HepG2 (cell line): ENCODE measurements at regions not wholly inside any gene's neighbourhood (a gene's known extent, or its start where the extent isn't known, plus 50 kb on each side); places are given as distances from the start of the nearest gene placed in this dataset.

Source experiments
- ATAD3A ChIP-seq: sonication (generic); formaldehyde crosslinking; IDR thresholded peaks from 2 replicates; pipeline ENCODE4 v1.4.0; 2020; ENCODE audit warnings: missing genetic modification reagents
- CREM ChIP-seq, 2 experiments: sonication (generic) in 1 of 2; formaldehyde crosslinking in 1 of 2; IDR thresholded peaks; 2 replicates each; pipeline versions ENCODE4 v1.4.0 to v1.6.1; 2016 to 2020; ENCODE audit warnings: antibody characterized with exemption in 1 of 2, mild to moderate bottlenecking in 1 of 2, missing genetic modification reagents in 1 of 2
- FOXP1 ChIP-seq, 2 experiments: fragments of 450-650 bp in 1 of 2; IDR thresholded peaks; 2 replicates each; pipeline ENCODE4 v1.6.1; 2017 to 2018; ENCODE audit warnings: antibody characterized with exemption in 1 of 2
- GATAD2A ChIP-seq: IDR thresholded peaks from 2 replicates; pipeline ENCODE4 v1.6.1; 2016
- GZF1 ChIP-seq: sonication (generic); formaldehyde crosslinking; IDR thresholded peaks from 2 replicates; pipeline ENCODE4 v1.5.1; 2020; ENCODE audit warnings: mild to moderate bottlenecking, missing genetic modification reagents
- JUND ChIP-seq: sonication (generic); formaldehyde crosslinking; IDR thresholded peaks from 2 replicates; pipeline ENCODE4 v1.8.0; 2022; ENCODE audit warnings: mild to moderate bottlenecking, missing genetic modification reagents
- NCOA5 ChIP-seq: sonication (generic); formaldehyde crosslinking; IDR thresholded peaks from 2 replicates; pipeline ENCODE4 v1.4.0; 2020; ENCODE audit warnings: missing genetic modification reagents
- TBX3 ChIP-seq: fragments of 450-650 bp; IDR thresholded peaks from 2 replicates; pipeline ENCODE4 v1.6.1; 2017; ENCODE audit warnings: antibody characterized with exemption, mild to moderate bottlenecking, inconsistent platforms, borderline replicate concordance
- TEAD3 ChIP-seq: optimal IDR thresholded peaks from 2 replicates; pipeline ENCODE3; 2016; ENCODE audit warnings: borderline replicate concordance
- TSC22D2 ChIP-seq: sonication (generic); formaldehyde crosslinking; IDR thresholded peaks from 2 replicates; pipeline ENCODE4 v1.5.1; 2020; ENCODE audit warnings: missing genetic modification reagents, mild to moderate bottlenecking, borderline replicate concordance
- XBP1 ChIP-seq: sonication (generic); formaldehyde crosslinking; IDR thresholded peaks from 2 replicates; pipeline ENCODE4 v1.5.0; 2020; ENCODE audit warnings: missing genetic modification reagents
- ZBTB7B ChIP-seq: sonication (generic); formaldehyde crosslinking; IDR thresholded peaks from 2 replicates; pipeline ENCODE4 v1.4.0; 2020; ENCODE audit warnings: missing genetic modification reagents
- ZNF510 ChIP-seq: sonication (generic); formaldehyde crosslinking; IDR thresholded peaks from 2 replicates; pipeline ENCODE4 v1.4.0; 2020; ENCODE audit warnings: low read depth, mild to moderate bottlenecking, missing genetic modification reagents
- ZNF543 ChIP-seq: sonication (generic); formaldehyde crosslinking; IDR thresholded peaks from 2 replicates; pipeline ENCODE4 v1.4.0; 2020; ENCODE audit warnings: mild to moderate bottlenecking, missing genetic modification reagents
- ZSCAN9 ChIP-seq: IDR thresholded peaks from 2 replicates; pipeline ENCODE4 v1.6.1; 2016; ENCODE audit warnings: borderline replicate concordance
- TF ChIP-seq, protein P1 (sequence below): IDR thresholded peaks from 2 replicates; pipeline ENCODE4 v1.6.1; 2016; ENCODE audit warnings: low read depth, borderline replicate concordance
- TF ChIP-seq, protein P2 (sequence below): sonication (generic); formaldehyde crosslinking; IDR thresholded peaks from 2 replicates; pipeline ENCODE4 v1.9.0; 2021; ENCODE audit warnings: mild to moderate bottlenecking, missing genetic modification reagents
- TF ChIP-seq, protein P3 (sequence below): IDR thresholded peaks from 2 replicates; pipeline ENCODE4 v1.6.1; 2016; ENCODE audit warnings: mild to moderate bottlenecking, missing biosample characterization, missing genetic modification reagents
- TF ChIP-seq, protein P4 (sequence below): sonication (generic); formaldehyde crosslinking; IDR thresholded peaks from 2 replicates; pipeline ENCODE4 v1.4.0; 2020; ENCODE audit warnings: low read depth, mild to moderate bottlenecking, missing genetic modification reagents
- TF ChIP-seq, protein P5 (sequence below): sonication (generic); formaldehyde crosslinking; IDR thresholded peaks from 2 replicates; pipeline ENCODE4 v1.9.0; 2021; ENCODE audit warnings: missing genetic modification reagents, mild to moderate bottlenecking, borderline replicate concordance

DNA sequence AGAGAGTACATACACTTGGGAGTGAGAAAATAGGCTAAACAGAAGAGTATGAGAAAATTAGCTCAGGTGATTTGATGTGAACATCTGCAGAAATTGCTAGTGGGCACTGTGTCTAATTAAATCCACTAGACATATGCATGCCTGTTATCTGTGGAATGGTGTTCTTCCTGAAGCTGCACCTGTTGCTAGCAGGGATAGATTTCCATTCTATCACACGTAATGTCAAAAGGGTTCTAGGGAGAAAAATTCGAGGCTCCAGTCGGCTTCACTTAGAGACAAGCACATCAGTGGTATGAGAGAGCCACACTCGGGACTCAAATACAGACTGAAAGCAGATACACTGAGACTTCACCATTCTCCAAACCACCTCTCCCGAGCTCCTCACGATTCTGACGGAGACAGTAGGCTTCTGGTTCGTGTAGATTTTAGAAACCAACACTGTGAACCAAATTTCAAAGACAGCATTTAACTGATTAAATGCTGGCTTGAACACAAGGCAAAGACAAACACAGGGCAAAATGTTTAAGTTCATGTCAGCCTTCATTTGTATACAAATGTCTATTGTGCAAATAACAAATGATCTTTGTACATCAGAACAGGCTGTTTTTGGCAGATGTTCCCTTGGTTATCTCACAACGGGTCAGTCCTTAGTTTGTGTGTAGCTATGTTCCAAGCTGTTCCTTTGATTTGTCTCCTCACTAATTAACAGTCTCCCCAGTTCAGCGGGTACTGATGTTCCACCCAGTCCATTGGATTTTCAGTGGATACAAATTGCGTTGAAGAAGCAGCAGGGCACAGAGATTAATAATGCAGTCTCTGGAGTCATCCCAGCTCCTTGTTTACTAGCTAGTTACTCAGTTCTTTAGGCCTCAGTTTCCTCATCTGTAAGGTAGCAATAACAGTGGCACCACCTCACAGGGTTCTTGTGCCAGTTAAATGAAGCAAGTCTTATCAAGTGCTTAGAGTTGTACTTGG lies 131.0 kb upstream of the IFNGR1 start (continued):
- TF ChIP-seq TBX3 (0 out of 2 replicates have a peak, but pooled peaks have one; percentile 25), JUND (CRISPR knock-in tag) (no peak), ATAD3A (CRISPR knock-in tag) (no peak), ZNF510 (CRISPR knock-in tag) (0 out of 2 replicates have a peak, but pooled peaks have one; percentile 74), TEAD3 (peak; percentile 24), ZNF543 (CRISPR knock-in tag) (0 out of 2 replicates have a peak, but pooled peaks have one; percentile 34), NCOA5 (CRISPR knock-in tag) (no peak; the same call in 1 of the 2 replicates), CREM (IDR thresholded peaks at IDR 0.05) (peak; percentile 86), CREM (CRISPR knock-in tag; IDR thresholded peaks at IDR 0.05) (no peak), TSC22D2 (CRISPR knock-in tag) (0 out of 2 replicates have a peak, but pooled peaks have one; percentile 14), GZF1 (CRISPR knock-in tag) (0 out of 2 replicates have a peak, but pooled peaks have one; percentile 50), GATAD2A (peak; percentile 94), XBP1 (CRISPR knock-in tag) (no peak), ZSCAN9 (CRISPR knock-in tag) (peak; percentile 63; the same call in 1 of the 2 replicates), FOXP1 (IDR thresholded peaks at IDR 0.05) (peak; percentile 62; the same call in 1 of the 2 replicates), FOXP1 (CRISPR knock-in tag; IDR thresholded peaks at IDR 0.05) (peak; percentile 93), ZBTB7B (CRISPR knock-in tag) (peak; percentile 40; the same call in 1 of the 2 replicates)
- TF ChIP-seq, protein P1, sequence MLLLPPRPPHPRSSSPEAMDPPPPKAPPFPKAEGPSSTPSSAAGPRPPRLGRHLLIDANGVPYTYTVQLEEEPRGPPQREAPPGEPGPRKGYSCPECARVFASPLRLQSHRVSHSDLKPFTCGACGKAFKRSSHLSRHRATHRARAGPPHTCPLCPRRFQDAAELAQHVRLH (CRISPR knock-in tag): peak; percentile 33; the same call in 1 of the 2 replicates
- TF ChIP-seq, protein P2, sequence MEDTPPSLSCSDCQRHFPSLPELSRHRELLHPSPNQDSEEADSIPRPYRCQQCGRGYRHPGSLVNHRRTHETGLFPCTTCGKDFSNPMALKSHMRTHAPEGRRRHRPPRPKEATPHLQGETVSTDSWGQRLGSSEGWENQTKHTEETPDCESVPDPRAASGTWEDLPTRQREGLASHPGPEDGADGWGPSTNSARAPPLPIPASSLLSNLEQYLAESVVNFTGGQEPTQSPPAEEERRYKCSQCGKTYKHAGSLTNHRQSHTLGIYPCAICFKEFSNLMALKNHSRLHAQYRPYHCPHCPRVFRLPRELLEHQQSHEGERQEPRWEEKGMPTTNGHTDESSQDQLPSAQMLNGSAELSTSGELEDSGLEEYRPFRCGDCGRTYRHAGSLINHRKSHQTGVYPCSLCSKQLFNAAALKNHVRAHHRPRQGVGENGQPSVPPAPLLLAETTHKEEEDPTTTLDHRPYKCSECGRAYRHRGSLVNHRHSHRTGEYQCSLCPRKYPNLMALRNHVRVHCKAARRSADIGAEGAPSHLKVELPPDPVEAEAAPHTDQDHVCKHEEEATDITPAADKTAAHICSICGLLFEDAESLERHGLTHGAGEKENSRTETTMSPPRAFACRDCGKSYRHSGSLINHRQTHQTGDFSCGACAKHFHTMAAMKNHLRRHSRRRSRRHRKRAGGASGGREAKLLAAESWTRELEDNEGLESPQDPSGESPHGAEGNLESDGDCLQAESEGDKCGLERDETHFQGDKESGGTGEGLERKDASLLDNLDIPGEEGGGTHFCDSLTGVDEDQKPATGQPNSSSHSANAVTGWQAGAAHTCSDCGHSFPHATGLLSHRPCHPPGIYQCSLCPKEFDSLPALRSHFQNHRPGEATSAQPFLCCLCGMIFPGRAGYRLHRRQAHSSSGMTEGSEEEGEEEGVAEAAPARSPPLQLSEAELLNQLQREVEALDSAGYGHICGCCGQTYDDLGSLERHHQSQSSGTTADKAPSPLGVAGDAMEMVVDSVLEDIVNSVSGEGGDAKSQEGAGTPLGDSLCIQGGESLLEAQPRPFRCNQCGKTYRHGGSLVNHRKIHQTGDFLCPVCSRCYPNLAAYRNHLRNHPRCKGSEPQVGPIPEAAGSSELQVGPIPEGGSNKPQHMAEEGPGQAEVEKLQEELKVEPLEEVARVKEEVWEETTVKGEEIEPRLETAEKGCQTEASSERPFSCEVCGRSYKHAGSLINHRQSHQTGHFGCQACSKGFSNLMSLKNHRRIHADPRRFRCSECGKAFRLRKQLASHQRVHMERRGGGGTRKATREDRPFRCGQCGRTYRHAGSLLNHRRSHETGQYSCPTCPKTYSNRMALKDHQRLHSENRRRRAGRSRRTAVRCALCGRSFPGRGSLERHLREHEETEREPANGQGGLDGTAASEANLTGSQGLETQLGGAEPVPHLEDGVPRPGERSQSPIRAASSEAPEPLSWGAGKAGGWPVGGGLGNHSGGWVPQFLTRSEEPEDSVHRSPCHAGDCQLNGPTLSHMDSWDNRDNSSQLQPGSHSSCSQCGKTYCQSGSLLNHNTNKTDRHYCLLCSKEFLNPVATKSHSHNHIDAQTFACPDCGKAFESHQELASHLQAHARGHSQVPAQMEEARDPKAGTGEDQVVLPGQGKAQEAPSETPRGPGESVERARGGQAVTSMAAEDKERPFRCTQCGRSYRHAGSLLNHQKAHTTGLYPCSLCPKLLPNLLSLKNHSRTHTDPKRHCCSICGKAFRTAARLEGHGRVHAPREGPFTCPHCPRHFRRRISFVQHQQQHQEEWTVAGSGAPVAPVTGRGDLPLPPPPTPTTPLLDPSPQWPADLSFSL (CRISPR knock-in tag): no peak
- TF ChIP-seq, protein P3, sequence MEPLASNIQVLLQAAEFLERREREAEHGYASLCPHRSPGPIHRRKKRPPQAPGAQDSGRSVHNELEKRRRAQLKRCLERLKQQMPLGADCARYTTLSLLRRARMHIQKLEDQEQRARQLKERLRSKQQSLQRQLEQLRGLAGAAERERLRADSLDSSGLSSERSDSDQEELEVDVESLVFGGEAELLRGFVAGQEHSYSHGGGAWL: no peak
- TF ChIP-seq, protein P4, sequence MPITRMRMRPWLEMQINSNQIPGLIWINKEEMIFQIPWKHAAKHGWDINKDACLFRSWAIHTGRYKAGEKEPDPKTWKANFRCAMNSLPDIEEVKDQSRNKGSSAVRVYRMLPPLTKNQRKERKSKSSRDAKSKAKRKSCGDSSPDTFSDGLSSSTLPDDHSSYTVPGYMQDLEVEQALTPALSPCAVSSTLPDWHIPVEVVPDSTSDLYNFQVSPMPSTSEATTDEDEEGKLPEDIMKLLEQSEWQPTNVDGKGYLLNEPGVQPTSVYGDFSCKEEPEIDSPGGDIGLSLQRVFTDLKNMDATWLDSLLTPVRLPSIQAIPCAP (CRISPR knock-in tag): no peak
- TF ChIP-seq, protein P5, sequence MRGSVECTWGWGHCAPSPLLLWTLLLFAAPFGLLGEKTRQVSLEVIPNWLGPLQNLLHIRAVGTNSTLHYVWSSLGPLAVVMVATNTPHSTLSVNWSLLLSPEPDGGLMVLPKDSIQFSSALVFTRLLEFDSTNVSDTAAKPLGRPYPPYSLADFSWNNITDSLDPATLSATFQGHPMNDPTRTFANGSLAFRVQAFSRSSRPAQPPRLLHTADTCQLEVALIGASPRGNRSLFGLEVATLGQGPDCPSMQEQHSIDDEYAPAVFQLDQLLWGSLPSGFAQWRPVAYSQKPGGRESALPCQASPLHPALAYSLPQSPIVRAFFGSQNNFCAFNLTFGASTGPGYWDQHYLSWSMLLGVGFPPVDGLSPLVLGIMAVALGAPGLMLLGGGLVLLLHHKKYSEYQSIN (CRISPR knock-in tag): no peak
